HG03095 (cell line): ENCODE measurements at regions not wholly inside any gene's neighbourhood (a gene's known extent, or its start where the extent isn't known, plus 50 kb on each side); places are given as distances from the start of the nearest gene placed in this dataset.

Experiments used
- ATAC-seq: cut with Tn5 transposase; IDR thresholded peaks from one replicate; pipeline ENCODE4 v1.9.1; 2021; ENCODE audit warnings: moderate library complexity; ENCODE audit not compliant: unreplicated experiment

- ATAC-seq: no peak
These were observed 864.2 kb upstream of the MGAT4C start for GRCh38 chr12:87120440-87120839.

DNA sequence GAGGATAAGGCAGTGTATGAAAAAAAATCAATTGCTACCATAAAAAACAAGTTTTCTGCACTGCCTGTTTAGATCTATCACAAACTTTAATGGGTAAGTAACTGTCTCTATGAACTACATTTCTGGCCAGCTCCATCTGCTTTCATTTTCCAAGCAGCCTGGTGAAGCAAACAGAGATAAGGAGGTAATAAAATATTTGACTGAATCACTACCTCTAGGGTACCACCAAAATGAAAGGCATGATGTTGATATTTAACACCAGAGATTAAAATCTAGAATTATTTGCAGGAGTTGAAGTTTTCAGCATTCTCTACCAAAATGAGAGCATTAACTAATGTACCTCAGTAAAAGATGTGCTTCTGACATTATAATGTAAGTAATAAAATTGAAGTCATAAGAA is 863.5 kb upstream of the MGAT4C start:
- ATAC-seq: no peak

DNA sequence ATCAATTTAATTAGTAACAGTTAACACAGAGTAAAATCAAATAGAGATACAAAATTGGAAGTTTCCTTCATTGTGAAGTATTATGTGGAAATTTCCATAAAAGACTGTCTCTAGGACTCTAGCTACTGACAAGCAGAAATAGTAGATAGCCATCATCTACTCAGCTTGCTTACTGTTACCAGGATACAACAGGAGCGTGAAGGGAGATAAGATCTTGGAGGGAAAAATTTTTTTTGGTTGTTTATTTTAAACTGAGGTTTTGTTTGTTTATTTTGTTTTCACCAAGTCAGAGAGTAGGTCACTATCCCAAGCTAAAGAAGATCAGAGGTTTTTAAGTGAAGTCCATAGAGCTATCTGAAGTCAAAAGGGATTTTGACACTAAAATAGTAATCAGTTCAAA is 861.3 kb upstream of the MGAT4C start:
- no peak for ATAC-seq

GRCh38 chr12:87116780-87117179 is 860.6 kb upstream of the MGAT4C start:
- ATAC-seq: no peak

DNA sequence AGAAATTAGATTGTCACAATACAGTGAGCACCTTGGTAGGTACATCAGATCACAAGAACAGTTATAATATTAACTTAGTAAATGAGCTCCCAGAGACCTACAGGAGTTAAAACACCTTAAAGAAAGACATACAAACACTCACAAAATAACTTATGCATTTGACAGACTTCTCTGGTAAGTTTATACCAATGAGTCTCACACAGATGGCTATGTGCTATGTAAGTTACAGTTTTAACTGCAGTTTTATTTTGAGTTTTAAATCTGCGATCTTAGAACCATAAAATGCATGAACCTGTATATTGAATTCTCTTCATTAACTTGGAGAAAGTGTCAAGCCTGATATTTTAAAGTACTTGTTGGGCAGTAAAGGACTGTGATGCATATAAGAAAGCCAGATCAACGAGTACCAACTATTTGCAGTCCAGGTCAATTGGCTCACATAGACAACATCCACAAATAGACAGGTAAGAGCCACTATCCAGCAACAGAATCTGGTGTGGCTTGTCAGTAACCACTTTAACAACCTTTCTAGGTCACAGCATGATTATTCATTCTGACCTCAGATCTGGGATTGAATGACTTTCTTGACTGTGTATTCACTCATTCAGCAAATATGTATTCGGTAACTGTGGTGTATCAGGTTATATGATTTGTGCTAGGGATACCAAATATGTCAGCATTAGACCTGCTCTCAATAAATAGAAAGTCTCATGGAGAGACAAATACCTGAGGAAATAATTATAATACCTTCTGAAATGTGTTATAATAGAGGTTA is 856.6 kb upstream of the MGAT4C start:
- no peak for ATAC-seq

GRCh38 chr12:87107766-87108165 is 851.6 kb upstream of the MGAT4C start:
- ATAC-seq: no peak

DNA sequence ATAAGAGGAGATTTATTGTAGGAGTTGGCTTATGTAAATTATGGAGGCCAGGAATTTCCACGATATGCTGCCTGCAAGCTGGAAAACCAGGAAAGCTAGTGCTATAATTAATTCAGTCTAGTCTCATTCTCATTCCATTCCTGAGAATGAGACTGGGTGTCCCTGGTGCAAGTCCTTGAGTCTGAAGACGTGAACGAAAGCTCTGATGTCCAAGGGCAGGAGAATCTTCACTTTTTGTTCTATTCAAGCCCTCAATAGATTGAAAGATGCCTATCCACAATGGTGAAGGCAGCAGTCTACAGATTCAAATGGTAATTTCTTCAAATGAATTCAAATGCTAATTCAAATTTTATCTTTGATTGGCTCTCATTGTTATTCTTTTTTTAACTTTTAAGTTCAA is 851.1 kb upstream of the MGAT4C start:
- ATAC-seq: no peak

GRCh38 chr12:87096082-87096585 is 839.9 kb upstream of the MGAT4C start:
- ATAC-seq: no peak

- ATAC-seq: no peak
These were observed 838.2 kb upstream of the MGAT4C start for GRCh38 chr12:87094356-87094755.

DNA sequence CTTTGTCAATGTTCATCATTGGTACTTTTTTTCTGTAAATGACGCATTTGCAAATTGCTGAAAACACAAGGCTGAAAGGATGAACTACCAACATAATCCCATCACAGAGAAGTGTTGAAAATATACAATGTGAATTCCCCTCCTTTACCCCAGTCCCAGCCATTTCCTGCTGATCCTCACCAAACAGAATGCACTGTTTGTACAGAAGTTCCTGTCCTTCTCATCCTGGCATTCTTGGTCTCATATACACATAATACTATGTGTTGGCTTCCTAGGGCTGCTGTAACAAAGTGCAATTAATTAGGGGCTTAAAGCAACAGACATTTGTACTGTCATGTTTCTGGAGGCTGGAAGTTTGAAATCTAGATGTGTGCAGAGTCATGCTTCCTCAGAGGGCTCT is 836.2 kb upstream of the MGAT4C start:
- no peak for ATAC-seq

GRCh38 chr12:87086118-87086891 is 830.1 kb upstream of the MGAT4C start:
- no peak for ATAC-seq

- ATAC-seq: no peak
These were observed 829.1 kb upstream of the MGAT4C start for GRCh38 chr12:87085286-87085685.

- no peak for ATAC-seq
These were observed 826.6 kb upstream of the MGAT4C start for GRCh38 chr12:87082756-87083155.

DNA sequence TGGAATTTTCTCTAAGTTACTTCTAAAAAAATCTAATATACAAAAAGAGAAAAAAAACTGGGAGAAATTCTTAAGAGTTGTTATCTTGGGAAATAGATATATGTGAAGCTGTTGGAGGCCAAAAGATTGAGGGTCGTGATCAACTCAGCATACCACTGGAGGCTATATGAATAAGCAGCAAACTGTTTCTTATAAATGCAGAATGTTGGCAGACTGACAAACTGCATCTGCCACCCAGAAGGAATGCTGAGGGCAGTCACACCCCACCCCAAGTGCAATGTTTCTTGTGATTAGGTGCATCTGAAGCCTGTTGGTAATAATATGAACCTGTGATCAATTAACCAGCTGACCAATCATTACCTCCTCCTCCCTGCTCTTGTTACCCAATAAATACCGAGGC is 818.6 kb upstream of the MGAT4C start:
- ATAC-seq: no peak

DNA sequence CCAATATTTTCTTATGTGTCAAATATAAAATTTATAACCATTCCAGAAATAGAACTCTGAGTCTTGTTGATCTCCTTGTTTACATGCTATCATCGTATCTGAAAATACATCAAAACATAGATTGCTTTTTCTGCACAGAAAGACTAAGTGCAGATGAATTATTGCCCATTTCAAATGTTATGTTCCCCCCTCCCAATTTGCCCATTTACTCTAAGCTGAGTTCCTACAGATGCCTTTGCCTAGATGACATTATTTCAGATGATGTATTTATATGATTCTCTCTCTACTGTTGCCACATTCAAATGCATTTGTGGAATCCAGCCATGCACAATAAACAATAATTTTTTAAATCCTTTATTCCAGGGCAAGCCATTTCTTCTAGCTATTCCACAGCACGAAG is 810.1 kb upstream of the MGAT4C start:
- ATAC-seq: no peak

DNA sequence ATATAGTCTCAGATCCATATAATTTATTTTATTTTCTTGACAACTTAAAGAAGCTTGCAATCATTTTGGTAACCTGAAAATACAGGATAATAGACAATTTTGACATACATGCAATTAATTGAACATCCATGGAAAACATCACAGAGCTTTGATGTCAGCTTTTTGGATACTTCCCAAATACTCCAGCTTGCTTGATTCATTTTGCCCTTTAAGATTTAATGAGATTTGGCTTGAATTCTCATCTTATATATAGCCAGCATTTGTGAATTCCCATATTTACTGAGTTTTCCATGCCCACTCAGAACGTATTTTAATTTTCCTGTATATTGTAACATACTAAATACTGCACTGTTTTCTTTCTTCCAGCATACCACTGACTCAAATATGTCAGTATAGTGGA is 803.0 kb upstream of the MGAT4C start:
- ATAC-seq: no peak

DNA sequence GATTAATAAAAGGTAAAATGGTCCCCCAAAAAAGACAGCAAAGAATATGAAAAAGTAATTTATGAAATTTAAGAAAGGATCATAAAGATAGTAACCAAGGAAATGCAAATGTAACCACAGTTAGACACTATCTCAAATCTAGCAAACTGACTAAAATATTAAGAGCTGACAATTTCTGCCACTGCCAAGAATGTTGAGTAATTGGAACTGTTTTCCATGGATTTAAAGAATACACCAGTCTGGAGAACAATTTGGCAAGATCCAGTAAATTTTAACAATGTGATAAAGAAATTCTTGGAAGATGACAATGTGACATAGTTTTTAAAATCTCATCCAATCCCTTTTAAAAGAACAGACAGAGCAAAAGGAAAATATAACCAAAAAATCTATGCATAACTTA is 798.0 kb upstream of the MGAT4C start:
- no peak for ATAC-seq

- no peak for ATAC-seq
These were observed 795.4 kb upstream of the MGAT4C start for GRCh38 chr12:87051621-87052020.

GRCh38 chr12:87047691-87048090 is 791.5 kb upstream of the MGAT4C start:
- ATAC-seq: no peak

DNA sequence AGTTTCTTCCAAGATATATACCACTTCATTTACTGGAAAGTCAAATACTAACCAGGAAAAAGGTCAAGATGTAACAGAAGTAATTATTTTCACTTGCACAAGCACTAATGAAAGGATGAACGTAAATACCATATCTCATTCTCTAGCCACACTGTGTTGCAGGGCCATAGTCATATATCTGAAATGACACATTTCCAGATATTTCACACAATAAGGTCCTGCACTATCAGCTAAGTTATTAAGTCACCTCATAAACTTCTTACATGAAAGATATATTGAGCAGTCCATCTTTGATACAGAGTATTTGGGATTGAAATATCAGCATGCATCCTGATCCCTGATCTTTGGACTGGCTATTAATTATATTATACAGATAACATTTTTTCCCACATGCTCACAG is 783.3 kb upstream of the MGAT4C start:
- ATAC-seq: no peak

- ATAC-seq: no peak
These were observed 781.9 kb upstream of the MGAT4C start for GRCh38 chr12:87038098-87038497.

DNA sequence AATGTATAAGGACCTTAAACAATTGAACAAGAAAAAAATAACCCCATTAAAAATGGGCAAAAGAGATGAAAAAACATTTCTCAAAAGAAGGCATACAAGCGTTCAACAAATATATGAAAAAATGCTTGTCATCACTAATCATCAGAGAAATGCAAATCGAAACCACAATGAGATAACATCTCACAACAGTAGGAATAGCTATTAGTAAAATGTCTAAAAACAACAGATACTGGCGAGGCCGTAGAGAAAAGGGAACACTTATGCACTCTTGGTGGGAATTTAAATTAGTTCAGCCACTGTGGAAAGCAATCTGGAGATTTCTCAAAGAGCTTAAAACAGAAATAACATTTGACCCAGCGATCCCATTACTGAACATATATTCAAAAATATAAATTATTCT is 769.8 kb upstream of the MGAT4C start:
- no peak for ATAC-seq
